Endodermal cell (in vitro differentiated cells): ENCODE measurements at regions not wholly inside any gene's neighbourhood (a gene's known extent, or its start where the extent isn't known, plus 50 kb on each side); places are given as distances from the start of the nearest gene placed in this dataset.

Experiments
- DNase-seq: peaks from one replicate; pipeline ENCODE4 v3.0.0-alpha.2; 2017
- H3K27ac ChIP-seq: 2 replicates; pipeline ENCODE4 v1.5.1; 2013; ENCODE audit warnings: mild to moderate bottlenecking, low read depth, low read length, moderate library complexity
- H3K27me3 ChIP-seq: 2 replicates; pipeline ENCODE4 v1.6.1; 2013; ENCODE audit warnings: mild to moderate bottlenecking, low read length, moderate library complexity; ENCODE audit not compliant: insufficient read depth, control insufficient read depth, poor library complexity, severe bottlenecking
- H3K36me3 ChIP-seq: 2 replicates; pipeline ENCODE4 v1.7.0; 2013; ENCODE audit warnings: mild to moderate bottlenecking, low read length, moderate library complexity; ENCODE audit not compliant: control insufficient read depth, insufficient read depth
- H3K4me1 ChIP-seq: one replicate; pipeline ENCODE4 v1.7.0; 2013; ENCODE audit warnings: low read length; ENCODE audit not compliant: control insufficient read depth, insufficient read depth
- H3K4me3 ChIP-seq: 2 replicates; pipeline ENCODE4 v1.5.1; 2013; ENCODE audit warnings: mild to moderate bottlenecking, low read length, moderate library complexity
- H3K9ac ChIP-seq: 2 replicates; pipeline ENCODE4 v1.6.1; 2013; ENCODE audit warnings: mild to moderate bottlenecking, low read length, moderate library complexity; ENCODE audit not compliant: poor library complexity, severe bottlenecking; ENCODE audit errors: extremely low read depth
- H3K9me3 ChIP-seq: 2 replicates; pipeline ENCODE4 v1.6.1; 2013; ENCODE audit warnings: mild to moderate bottlenecking, low read length, moderate library complexity; ENCODE audit not compliant: control insufficient read depth
- H3K27ac Mint-ChIP-seq: 2 replicates; pipeline ENCODE4 v1.8.0; 2020; ENCODE audit warnings: mixed read lengths
- H3K27me3 Mint-ChIP-seq: 2 replicates; pipeline ENCODE4 v1.8.0; 2021; ENCODE audit warnings: mild to moderate bottlenecking, mixed read lengths; ENCODE audit not compliant: insufficient read depth
- H3K36me3 Mint-ChIP-seq: 2 replicates; pipeline ENCODE4 v1.8.0; 2020; ENCODE audit warnings: low read depth, mixed read lengths
- H3K4me1 Mint-ChIP-seq: 2 replicates; pipeline ENCODE4 v1.8.0; 2020; ENCODE audit warnings: mixed read lengths
- H3K4me3 Mint-ChIP-seq: 2 replicates; pipeline ENCODE4 v1.8.0; 2020; ENCODE audit warnings: mild to moderate bottlenecking, moderate library complexity, mixed read lengths
- H3K9me3 Mint-ChIP-seq: 2 replicates; pipeline ENCODE4 v1.8.0; 2020; ENCODE audit warnings: mild to moderate bottlenecking, mixed read lengths
- WGBS, 2 experiments: methylation state at CpG; one replicate each; pipeline versions ENCODE4 v1.1.5 to v1.1.7; 2013; ENCODE audit warnings: missing lambda C conversion rate in 2 of 2, mixed read lengths in 1 of 2; ENCODE audit not compliant: insufficient coverage in 1 of 2, insufficient read length in 1 of 2; 5-methylcytosine and 5-hydroxymethylcytosine counted together
- TF ChIP-seq, protein P1 (sequence below): fragments of 200-600 bp; sonication (generic); conservative IDR thresholded peaks from 2 replicates; pipeline ENCODE4 v1.5.0; 2021; ENCODE audit warnings: antibody characterized with exemption, mild to moderate bottlenecking

DNA sequence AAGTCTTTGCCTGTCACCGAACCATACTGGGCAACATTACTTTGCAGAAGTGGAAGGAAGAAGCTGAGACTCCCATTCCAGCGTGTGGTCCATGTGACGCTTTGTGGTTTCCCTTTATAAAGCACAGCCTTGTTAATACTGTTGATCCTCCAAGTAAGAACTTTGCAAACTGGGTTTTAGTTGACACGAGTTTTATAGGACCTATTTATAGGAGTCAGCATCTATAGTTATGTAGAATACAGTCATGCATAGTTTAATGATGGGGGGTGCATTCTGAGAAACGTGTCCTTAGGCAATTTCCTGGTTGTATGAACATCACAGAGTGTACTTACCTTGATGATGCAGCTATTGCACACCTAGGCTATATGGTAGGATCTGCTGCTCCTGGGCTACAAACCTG, 1879.4 kb upstream of the TENM3 start:
- Mint-ChIP-seq H3K27me3 (no peaks in the 10 kb centered on the region), H3K36me3 (no peaks in the 10 kb centered on the region), H3K27ac (no peak overlapping the region), H3K9me3 (peaks cover 2% of the 10 kb centered on the region), H3K4me1 (peaks cover 3% of the 10 kb centered on the region), H3K4me3 (no peak overlapping the region)
- Histone ChIP-seq H3K36me3 (no peaks in the 10 kb centered on the region), H3K27ac (no peak overlapping the region), H3K9me3 (no peaks in the 10 kb centered on the region), H3K9ac (no peak overlapping the region), H3K4me1 (no peaks in the 10 kb centered on the region), H3K4me3 (no peak overlapping the region), H3K27me3 (no peaks in the 10 kb centered on the region)
- TF ChIP-seq, protein P1, sequence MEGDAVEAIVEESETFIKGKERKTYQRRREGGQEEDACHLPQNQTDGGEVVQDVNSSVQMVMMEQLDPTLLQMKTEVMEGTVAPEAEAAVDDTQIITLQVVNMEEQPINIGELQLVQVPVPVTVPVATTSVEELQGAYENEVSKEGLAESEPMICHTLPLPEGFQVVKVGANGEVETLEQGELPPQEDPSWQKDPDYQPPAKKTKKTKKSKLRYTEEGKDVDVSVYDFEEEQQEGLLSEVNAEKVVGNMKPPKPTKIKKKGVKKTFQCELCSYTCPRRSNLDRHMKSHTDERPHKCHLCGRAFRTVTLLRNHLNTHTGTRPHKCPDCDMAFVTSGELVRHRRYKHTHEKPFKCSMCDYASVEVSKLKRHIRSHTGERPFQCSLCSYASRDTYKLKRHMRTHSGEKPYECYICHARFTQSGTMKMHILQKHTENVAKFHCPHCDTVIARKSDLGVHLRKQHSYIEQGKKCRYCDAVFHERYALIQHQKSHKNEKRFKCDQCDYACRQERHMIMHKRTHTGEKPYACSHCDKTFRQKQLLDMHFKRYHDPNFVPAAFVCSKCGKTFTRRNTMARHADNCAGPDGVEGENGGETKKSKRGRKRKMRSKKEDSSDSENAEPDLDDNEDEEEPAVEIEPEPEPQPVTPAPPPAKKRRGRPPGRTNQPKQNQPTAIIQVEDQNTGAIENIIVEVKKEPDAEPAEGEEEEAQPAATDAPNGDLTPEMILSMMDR: no peak
- WGBS, 2 experiments: 68 to 72% methylated on average over 4 to 5 of the region's 5 CpGs
- DNase-seq: no peak

DNA sequence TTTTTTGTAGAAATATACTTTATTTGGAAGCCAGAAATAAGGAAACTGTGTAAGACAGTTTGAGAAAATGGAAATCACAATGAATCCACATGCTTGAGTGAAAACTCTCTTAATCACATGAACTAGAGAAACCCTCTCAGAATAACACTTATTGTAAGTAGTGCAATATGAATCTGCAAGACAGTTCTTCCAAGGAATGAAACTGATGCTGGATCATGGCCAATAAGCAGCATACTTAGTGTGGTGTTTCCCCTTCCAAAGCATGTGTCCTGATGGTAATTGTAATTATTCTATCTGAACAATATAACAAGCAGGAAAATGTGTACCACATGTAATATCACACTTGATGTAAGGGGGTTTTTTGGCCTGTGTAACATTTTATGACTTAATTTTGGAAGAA, 1870.5 kb upstream of the TENM3 start:
- no peaks in the 10 kb centered on the region for H3K9me3 ChIP-seq
- H3K27ac Mint-ChIP-seq: no peak overlapping the region
- H3K4me1 ChIP-seq: no peaks in the 10 kb centered on the region
- no peaks in the 10 kb centered on the region for H3K4me1 Mint-ChIP-seq
- no peak for DNase-seq
- H3K4me3 Mint-ChIP-seq: no peak overlapping the region
- no peak overlapping the region for H3K9ac ChIP-seq
- no peaks in the 10 kb centered on the region for H3K27me3 Mint-ChIP-seq
- no peaks in the 10 kb centered on the region for H3K36me3 Mint-ChIP-seq
- no peaks in the 10 kb centered on the region for H3K9me3 Mint-ChIP-seq
- TF ChIP-seq, protein P1: no peak
- no peaks in the 10 kb centered on the region for H3K36me3 ChIP-seq
- H3K27ac ChIP-seq: no peak overlapping the region
- H3K27me3 ChIP-seq: no peaks in the 10 kb centered on the region
- no peak overlapping the region for H3K4me3 ChIP-seq

DNA sequence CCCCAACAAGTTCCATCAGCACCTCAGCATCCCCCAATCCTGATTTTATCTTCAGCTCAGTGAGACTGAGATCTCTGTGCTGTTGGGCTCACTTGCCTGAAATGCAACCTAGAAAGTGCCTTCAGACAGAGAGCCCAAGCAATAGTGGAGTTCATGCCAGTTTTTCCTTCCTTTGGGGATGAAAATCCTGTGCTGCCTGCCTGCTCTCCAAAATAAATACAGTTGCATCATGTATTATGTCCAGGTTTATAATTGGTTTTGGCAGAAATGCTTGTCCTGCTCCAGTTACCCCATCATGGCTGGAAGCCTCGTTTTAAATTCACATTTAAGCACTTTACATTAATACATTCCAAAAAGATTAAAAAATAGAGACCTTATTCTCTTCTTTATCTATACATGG, 1865.5 kb upstream of the TENM3 start:
- Mint-ChIP-seq H3K27me3 (no peaks in the 10 kb centered on the region), H3K9me3 (no peaks in the 10 kb centered on the region), H3K36me3 (no peaks in the 10 kb centered on the region), H3K27ac (no peak overlapping the region), H3K4me3 (no peak overlapping the region), H3K4me1 (peaks cover 8% of the 10 kb centered on the region)
- Histone ChIP-seq H3K4me3 (no peak overlapping the region), H3K36me3 (no peaks in the 10 kb centered on the region), H3K9me3 (no peaks in the 10 kb centered on the region), H3K27me3 (no peaks in the 10 kb centered on the region), H3K9ac (no peak overlapping the region), H3K27ac (no peak overlapping the region), H3K4me1 (peaks cover 2% of the 10 kb centered on the region)
- DNase-seq: no peak
- TF ChIP-seq, protein P1: no peak
- WGBS, 2 experiments: 87% methylated on average over 1 of the region's 1 CpG; no CpG with 5 or more reads in 1 of the 2 experiments
